AG04450 (cell line): ENCODE measurements at regions not wholly inside any gene's neighbourhood (a gene's known extent, or its start where the extent isn't known, plus 50 kb on each side); places are given as distances from the start of the nearest gene placed in this dataset.
"Not testable (repeated sequence)": the region's sequence is repeated elsewhere in the genome, so short reads cannot be mapped to it uniquely, and the experiment has no call there.

ENCODE experiments used
- CTCF ChIA-PET: fragments of 300-600, 350-600 bp; formaldehyde crosslinking; extraction: SDS; loops from one replicate; lab custom pipeline; 2022; ENCODE audit warnings: antibody characterized with exemption, inconsistent platforms; lab: Charles Lee
- POLR2A ChIA-PET: fragments of 350-600 bp; formaldehyde crosslinking; extraction: SDS; loops from one replicate; lab custom pipeline; 2021; ENCODE audit warnings: antibody characterized with exemption, inconsistent platforms; lab: Yijun Ruan, JAX
- DNase-seq: peaks from one replicate; pipeline ENCODE4 v3.0.0-alpha.2; 2011; ENCODE audit warnings: low read depth, low spot score
- H3K27ac ChIP-seq: one replicate; pipeline ENCODE4 v1.5.1; 2012; ENCODE audit warnings: low read depth, low read length, control low read depth
- H3K27me3 ChIP-seq: one replicate; pipeline ENCODE4 v1.6.0; 2012; ENCODE audit warnings: low read length; ENCODE audit not compliant: control insufficient read depth, insufficient read depth
- H3K4me3 ChIP-seq: 2 replicates; pipeline ENCODE4 v1.5.1; 2011; ENCODE audit warnings: mild to moderate bottlenecking, low read depth, low read length, control low read depth
- H3K9me3 ChIP-seq: 2 replicates; pipeline ENCODE4 v1.5.1; 2012; ENCODE audit warnings: low read length; ENCODE audit not compliant: control insufficient read depth, insufficient read depth
- CTCF ChIP-seq: IDR thresholded peaks from 2 replicates; pipeline ENCODE4 v1.5.1; 2011; ENCODE audit warnings: low read depth, low read length, control low read depth, inconsistent platforms

DNA sequence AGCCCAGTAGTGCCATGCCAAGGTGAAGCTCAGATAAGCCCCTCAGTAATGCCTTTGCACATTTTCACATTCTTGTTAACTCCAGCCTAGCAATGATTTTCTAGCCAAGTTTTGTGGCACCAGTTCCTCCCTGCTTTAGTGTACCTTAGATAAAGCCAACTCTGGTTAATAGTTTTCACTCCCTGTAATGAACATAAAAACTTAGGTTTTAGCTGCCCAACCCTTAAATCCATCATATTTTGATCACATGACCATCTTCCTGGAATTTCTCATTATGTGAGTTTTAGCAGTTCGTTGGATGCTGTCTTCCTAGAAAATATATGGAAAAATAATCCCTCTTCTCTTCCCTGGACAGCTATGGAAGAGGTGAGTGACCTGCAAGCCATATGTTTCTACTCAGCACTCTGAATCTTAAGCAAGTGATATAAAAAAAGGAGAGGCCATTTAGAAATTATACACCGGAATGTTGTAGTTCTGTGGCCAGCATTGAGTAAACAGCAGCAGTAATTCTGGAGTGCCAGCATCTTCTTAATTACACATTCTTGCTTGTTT, 62.2 kb upstream of the P2RY1 start:
- no peak for DNase-seq
- Histone ChIP-seq H3K9me3 (no peaks in the 10 kb centered on the region), H3K27me3 (no peaks in the 10 kb centered on the region), H3K27ac (no peak overlapping the region), H3K4me3 (no peak overlapping the region)
- POLR2A ChIA-PET, result no interaction called here
- CTCF ChIA-PET, result no interaction called here
- TF ChIP-seq CTCF, result no peak

GRCh38 chr3:152773633-152774032, 61.3 kb upstream of the P2RY1 start:
- ChIA-PET CTCF (no interaction called here), POLR2A (no interaction called here)
- no peak overlapping the region for H3K4me3 ChIP-seq
- DNase-seq, result no peak
- no peaks in the 10 kb centered on the region for H3K27me3 ChIP-seq
- H3K27ac ChIP-seq, result no peak overlapping the region
- no peak for TF ChIP-seq CTCF
- H3K9me3 ChIP-seq, result no peaks in the 10 kb centered on the region

DNA sequence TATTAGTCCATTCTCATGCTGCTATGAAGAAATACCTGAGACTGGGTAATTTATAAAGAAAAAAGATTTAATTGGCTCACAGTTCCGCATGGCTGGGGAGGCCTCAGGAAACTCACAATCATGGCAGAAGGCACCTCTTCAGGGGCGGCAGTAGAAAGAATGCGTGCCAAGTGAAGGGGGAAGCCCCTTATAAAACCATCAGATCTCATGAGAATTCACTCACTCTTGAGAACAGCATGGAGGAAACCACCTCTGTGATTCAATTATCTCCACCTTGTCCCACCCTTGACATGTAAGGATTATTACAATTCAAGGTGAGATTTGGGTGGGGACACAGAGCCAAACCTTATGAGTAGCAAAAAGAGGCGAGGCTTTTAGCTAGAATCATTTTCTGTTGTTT, 60.7 kb upstream of the P2RY1 start:
- POLR2A ChIA-PET, DNase-seq, H3K4me3 ChIP-seq, CTCF ChIA-PET, H3K27ac ChIP-seq, H3K9me3 ChIP-seq, H3K27me3 ChIP-seq: not testable (repeated sequence)

DNA sequence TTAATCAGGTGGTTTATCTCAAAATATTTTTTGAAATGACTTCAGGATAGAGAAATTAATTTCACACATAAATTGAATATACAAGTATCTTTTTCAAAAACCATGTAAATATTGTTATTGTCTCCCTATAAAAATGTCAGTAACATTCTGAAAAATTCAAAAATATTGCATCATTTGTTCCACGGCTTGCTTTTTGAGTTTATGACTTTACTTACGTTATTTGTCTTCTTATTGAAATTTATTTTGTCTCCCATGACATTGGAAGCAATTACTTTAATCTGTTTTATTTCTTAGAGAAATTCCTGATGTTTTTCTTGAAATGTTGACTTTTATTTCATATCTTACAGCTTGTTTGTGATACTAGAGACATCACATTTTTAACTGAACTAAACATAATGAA, 56.9 kb upstream of the P2RY1 start:
- Histone ChIP-seq H3K27me3 (no peaks in the 10 kb centered on the region), H3K9me3 (no peaks in the 10 kb centered on the region), H3K27ac (no peak overlapping the region), H3K4me3 (no peak overlapping the region)
- POLR2A ChIA-PET, result no interaction called here
- CTCF ChIA-PET, result no interaction called here
- TF ChIP-seq CTCF, result no peak
- DNase-seq, result no peak

DNA sequence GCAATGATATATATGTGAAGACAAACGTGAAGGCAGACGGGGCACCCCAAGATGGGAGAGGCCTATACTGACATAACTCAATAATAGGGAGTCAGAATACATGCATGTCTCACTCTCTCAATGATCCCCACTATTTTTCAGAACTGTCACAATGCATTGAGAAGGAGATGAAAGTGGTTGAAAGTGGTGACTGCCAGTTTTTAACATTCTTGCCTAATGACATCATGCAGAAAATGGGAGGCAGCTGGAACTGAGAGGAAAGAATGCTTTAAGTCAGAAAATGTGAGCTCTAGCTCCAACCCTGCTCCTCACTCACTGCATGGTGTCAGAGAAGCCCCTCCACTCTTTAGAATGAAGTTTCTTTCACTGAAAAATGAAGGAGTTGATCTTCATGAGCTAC, 55.3 kb upstream of the P2RY1 start:
- Histone ChIP-seq H3K27ac (no peak overlapping the region), H3K4me3 (no peak overlapping the region), H3K9me3 (no peaks in the 10 kb centered on the region), H3K27me3 (no peaks in the 10 kb centered on the region)
- no peak for DNase-seq
- no peak for TF ChIP-seq CTCF
- CTCF ChIA-PET, result no interaction called here
- POLR2A ChIA-PET, result no interaction called here

DNA sequence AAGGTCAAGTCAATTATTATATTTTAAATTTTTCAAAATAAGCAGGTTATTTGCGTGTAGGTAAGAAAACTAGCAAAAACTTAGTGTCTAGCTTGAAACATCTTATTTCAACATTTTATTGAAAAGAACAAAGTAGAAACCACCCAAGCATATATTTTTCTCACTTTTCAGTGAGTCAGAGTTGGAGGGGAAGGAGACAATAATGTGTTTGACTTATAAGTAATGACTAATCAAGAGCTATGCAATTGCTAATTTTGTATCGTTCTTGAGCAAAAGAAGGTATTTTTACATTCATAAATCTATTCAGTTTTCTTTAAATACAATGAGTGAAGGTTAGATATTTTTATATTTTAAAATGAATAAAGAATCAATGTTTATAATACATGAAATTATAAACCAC, 54.4 kb upstream of the P2RY1 start:
- no peak overlapping the region for H3K4me3 ChIP-seq
- no peak for DNase-seq
- H3K27me3 ChIP-seq, result no peaks in the 10 kb centered on the region
- CTCF ChIA-PET, result no interaction called here
- POLR2A ChIA-PET, result no interaction called here
- no peak for TF ChIP-seq CTCF
- no peaks in the 10 kb centered on the region for H3K9me3 ChIP-seq
- no peak overlapping the region for H3K27ac ChIP-seq
